Ovary (tissue), 7 donors: ENCODE measurements at regions not wholly inside any gene's neighbourhood (a gene's known extent, or its start where the extent isn't known, plus 50 kb on each side); places are given as distances from the start of the nearest gene placed in this dataset.
"Not testable (repeated sequence)": the region's sequence is repeated elsewhere in the genome, so short reads cannot be mapped to it uniquely, and the experiment has no call there.

Source experiments
- DNase-seq, 5 donors: peaks; one replicate each; pipeline ENCODE4 v3.0.0-alpha.2; 2019 to 2020
- H3K27ac ChIP-seq, 2 donors: fragments of 200-600 bp; one replicate each; pipeline versions ENCODE4 v1.5.1 to v1.8.0; 2019 to 2022
- H3K27me3 ChIP-seq: fragments of 200-600 bp; one replicate; pipeline ENCODE4 v1.8.0; 2022
- H3K36me3 ChIP-seq: fragments of 200-600 bp; sonication (generic); one replicate; pipeline ENCODE4 v1.5.1; 2019
- H3K4me1 ChIP-seq: one replicate; pipeline ENCODE4 v1.8.1; 2013; ENCODE audit warnings: mild to moderate bottlenecking, moderate library complexity; ENCODE audit not compliant: insufficient read depth
- H3K4me3 ChIP-seq: fragments of 200-600 bp; sonication (generic); one replicate; pipeline ENCODE4 v1.5.1; 2017
- H3K9me3 ChIP-seq, 2 donors: fragments of 200-600 bp in 1 of 2; sonication (generic) in 1 of 2; one replicate each; pipeline versions ENCODE4 v1.5.1 to v1.8.1; 2013 to 2019; ENCODE audit warnings: mild to moderate bottlenecking in 1 of 2, moderate library complexity in 1 of 2
- EP300 ChIP-seq: sonication (generic); formaldehyde crosslinking; IDR thresholded peaks from one replicate; pipeline ENCODE4 v1.6.1; 2017; ENCODE audit warnings: antibody characterized with exemption
- POLR2A ChIP-seq: fragments of 450-650 bp; IDR thresholded peaks from one replicate; pipeline ENCODE4 v1.6.1; 2017; ENCODE audit warnings: antibody characterized with exemption, mild to moderate bottlenecking, moderate library complexity
- WGBS, 3 donors: extraction: QIAGEN DNeasy Blood & Tissue Kit in 1 of 3; methylation state at CpG; one replicate each; pipeline versions ENCODE4 v1.1.5 to v1.1.7; 2013 to 2017; 5-methylcytosine and 5-hydroxymethylcytosine counted together
- intact Hi-C, 4 donors: fragments of 100-400 bp; cut with DNase I; formaldehyde crosslinking; loops; one replicate each; pipeline versions ENCODE4 v1.11.0 to v1.15.1; 2022 to 2023
- TF ChIP-seq, protein P1 (sequence below), 3 donors: fragments of 450-650 bp in 2 of 3; fragments of 200-600 bp in 1 of 3; IDR thresholded peaks; one replicate each; pipeline versions ENCODE4 v1.5.1 to v1.8.0; 2016 to 2022; ENCODE audit warnings: antibody characterized with exemption in 3 of 3, mild to moderate bottlenecking in 1 of 3
- donor health status: DM: no; HTN: no; CAD: no; lungs with moderate emphysema.
- donor health status: DM: no; HTN: no; CAD: no.
- donor health status: Bipolar disorder and iron deficiency.
- donor health status: DM: no; HTN: no; CAD: no.
- donor health status: DM: yes; HTN: yes; CAD: no.

DNA sequence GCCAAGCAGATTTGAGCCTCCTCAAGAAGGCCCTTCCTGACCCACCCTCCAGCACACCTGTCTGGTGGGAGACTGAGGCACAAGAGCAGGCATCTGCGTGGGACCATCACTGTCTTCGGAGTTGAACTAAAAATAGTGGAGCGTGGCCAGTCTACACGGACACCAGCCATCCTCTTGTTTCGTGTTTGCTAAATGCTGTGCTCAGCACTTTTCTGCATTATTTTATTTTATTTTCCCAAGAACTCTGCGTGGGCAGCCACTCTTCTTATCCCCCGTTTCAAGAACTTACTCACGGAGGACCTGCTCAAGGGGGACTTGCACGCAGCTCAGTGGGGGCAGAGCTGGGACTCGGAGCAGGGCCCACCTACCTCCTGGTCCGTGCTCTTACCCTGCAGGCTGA, 60.8 kb downstream of the SOCS3 start:
- no peak for DNase-seq
- H3K9me3 ChIP-seq = no peaks in the 10 kb centered on the region
- intact Hi-C loops = loop anchor here in 1 of 4 donors (10.0 kb wide), 1 partner anchor 126 kb away; no protein-coding TSS in a partner anchor
- H3K4me3 ChIP-seq = no peak overlapping the region
- no peak overlapping the region for H3K27ac ChIP-seq
- no peaks in the 10 kb centered on the region for H3K27me3 ChIP-seq
- H3K36me3 ChIP-seq = no peaks in the 10 kb centered on the region
- H3K4me1 ChIP-seq = peaks cover 2% of the 10 kb centered on the region
- TF ChIP-seq, protein P1, sequence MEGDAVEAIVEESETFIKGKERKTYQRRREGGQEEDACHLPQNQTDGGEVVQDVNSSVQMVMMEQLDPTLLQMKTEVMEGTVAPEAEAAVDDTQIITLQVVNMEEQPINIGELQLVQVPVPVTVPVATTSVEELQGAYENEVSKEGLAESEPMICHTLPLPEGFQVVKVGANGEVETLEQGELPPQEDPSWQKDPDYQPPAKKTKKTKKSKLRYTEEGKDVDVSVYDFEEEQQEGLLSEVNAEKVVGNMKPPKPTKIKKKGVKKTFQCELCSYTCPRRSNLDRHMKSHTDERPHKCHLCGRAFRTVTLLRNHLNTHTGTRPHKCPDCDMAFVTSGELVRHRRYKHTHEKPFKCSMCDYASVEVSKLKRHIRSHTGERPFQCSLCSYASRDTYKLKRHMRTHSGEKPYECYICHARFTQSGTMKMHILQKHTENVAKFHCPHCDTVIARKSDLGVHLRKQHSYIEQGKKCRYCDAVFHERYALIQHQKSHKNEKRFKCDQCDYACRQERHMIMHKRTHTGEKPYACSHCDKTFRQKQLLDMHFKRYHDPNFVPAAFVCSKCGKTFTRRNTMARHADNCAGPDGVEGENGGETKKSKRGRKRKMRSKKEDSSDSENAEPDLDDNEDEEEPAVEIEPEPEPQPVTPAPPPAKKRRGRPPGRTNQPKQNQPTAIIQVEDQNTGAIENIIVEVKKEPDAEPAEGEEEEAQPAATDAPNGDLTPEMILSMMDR (IDR thresholded peaks at IDR 0.05) = no peak
- TF ChIP-seq POLR2A (no peak), EP300 (no peak)
- WGBS, 3 donors = 19 to 33% (median 21%) methylated on average over 11 of the region's 11 CpGs

DNA sequence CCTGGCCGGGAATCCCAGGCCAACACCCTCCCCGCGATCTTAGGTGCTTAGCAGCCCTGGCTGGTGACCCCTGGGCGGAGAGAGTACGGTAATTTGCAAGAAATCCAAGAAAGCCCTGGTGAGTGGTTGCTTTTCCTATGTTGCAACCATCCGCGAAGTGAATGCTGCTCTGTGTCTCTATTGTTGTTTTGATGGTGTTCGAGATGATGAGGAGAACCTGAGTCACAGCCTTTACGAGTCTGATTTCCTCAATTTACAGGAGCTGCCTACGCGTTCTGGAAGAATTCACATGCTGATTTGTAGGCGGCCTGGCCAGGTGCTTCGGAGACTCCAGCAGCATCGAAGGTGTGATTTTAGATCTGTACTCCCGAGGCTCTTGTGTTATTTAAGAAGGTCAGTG, 63.3 kb downstream of the TMEM235 start:
- WGBS, 3 donors = 88 to 89% (median 88%) methylated on average over 15 of the region's 15 CpGs
- no peak overlapping the region for H3K27ac ChIP-seq
- H3K9me3 ChIP-seq = no peaks in the 10 kb centered on the region
- H3K4me3 ChIP-seq = no peak overlapping the region
- intact Hi-C loops = loop anchor here in 3 of 4 donors (5.0 to 10.0 kb wide), 3 partner anchors 63 to 130 kb away; no protein-coding TSS in a partner anchor
- DNase-seq = no peak
- TF ChIP-seq, protein P1 (IDR thresholded peaks at IDR 0.05) = no peak
- no peak for TF ChIP-seq POLR2A
- no peak for TF ChIP-seq EP300
- H3K36me3 ChIP-seq = no peaks in the 10 kb centered on the region
- peaks cover 2% of the 10 kb centered on the region for H3K4me1 ChIP-seq
- no peaks in the 10 kb centered on the region for H3K27me3 ChIP-seq

DNA sequence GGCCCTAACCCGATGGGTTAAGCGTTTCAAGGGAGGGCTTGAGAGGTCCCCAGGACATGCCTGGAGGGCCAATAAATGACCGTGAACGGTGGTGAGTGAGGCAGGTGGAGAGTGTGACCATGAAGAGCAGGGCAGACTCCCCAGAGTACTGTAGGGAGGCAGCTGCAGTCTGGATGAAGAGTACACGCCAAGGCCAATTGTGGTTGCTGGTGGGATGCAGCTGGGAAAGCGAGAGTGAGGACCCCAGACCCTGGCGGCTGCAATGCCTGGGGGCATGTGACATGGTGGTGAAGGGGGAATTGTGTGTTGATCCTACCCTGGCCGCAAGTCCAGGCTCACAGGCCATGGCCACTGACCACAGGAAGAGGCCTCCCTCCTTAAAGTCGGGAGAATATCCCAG, 62.9 kb downstream of the TMEM235 start:
- Histone ChIP-seq H3K4me1 (peaks cover 2% of the 10 kb centered on the region), H3K27ac (no peak overlapping the region), H3K27me3 (no peaks in the 10 kb centered on the region), H3K4me3 (no peak overlapping the region), H3K9me3 (no peaks in the 10 kb centered on the region), H3K36me3 (no peaks in the 10 kb centered on the region)
- WGBS, 3 donors = 67 to 78% (median 71%) methylated on average over 9 of the region's 9 CpGs
- TF ChIP-seq, protein P1 (IDR thresholded peaks at IDR 0.05) = no peak
- no peak for TF ChIP-seq POLR2A
- no peak for TF ChIP-seq EP300
- DNase-seq = no peak
- intact Hi-C loops = loop anchor here in 3 of 4 donors (5.0 to 10.0 kb wide), 3 partner anchors 63 to 130 kb away; no protein-coding TSS in a partner anchor

DNA sequence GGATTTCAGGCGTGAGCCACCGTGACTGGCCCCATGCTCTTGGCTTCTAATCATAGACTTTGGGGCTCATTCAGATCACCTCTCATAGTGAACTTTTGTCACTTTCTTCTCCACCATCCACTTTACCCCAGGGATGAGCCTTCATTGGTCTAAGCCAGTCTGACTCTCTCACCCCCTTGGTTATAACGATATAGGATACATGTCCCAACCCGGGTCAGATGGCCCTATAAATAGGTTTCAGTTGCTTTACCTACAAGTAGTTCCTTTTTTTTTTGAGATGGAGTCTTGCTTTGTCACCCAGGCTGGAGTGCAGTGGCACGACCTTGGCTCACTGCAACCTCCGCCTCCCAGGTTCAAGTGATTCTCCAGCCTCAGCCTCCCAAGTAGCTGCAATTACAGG, 61.7 kb downstream of the TMEM235 start:
- not testable (repeated sequence) for H3K4me1 ChIP-seq, H3K36me3 ChIP-seq, H3K4me3 ChIP-seq, DNase-seq, H3K27ac ChIP-seq, H3K27me3 ChIP-seq, H3K9me3 ChIP-seq
- WGBS, 3 donors = 78 to 85% (median 85%) methylated on average over 6 of the region's 6 CpGs
- intact Hi-C loops = loop anchor here in 3 of 4 donors (5.0 to 10.0 kb wide), 3 partner anchors 64 to 132 kb away; no protein-coding TSS in a partner anchor
